Neuron (in vitro differentiated cells): ENCODE measurements at regions not wholly inside any gene's neighbourhood (a gene's known extent, or its start where the extent isn't known, plus 50 kb on each side); places are given as distances from the start of the nearest gene placed in this dataset.

ENCODE experiments used
- H2AFZ ChIP-seq: one replicate; pipeline ENCODE4 v1.6.1; 2013; ENCODE audit warnings: low read depth, mild to moderate bottlenecking, inconsistent platforms, low read length, moderate library complexity
- H3K27me3 ChIP-seq: one replicate; pipeline ENCODE4 v1.6.1; 2013; ENCODE audit warnings: low read length; ENCODE audit not compliant: insufficient read depth
- H3K36me3 ChIP-seq: one replicate; pipeline ENCODE4 v1.6.1; 2013; ENCODE audit warnings: low read length; ENCODE audit not compliant: insufficient read depth
- H3K4me1 ChIP-seq: one replicate; pipeline ENCODE4 v1.6.1; 2013; ENCODE audit warnings: low read length; ENCODE audit not compliant: insufficient read depth
- H3K4me3 ChIP-seq: 2 replicates; pipeline ENCODE4 v1.5.1; 2013; ENCODE audit warnings: mild to moderate bottlenecking, low read length, moderate library complexity
- H3K9me3 ChIP-seq: one replicate; pipeline ENCODE4 v1.6.1; 2013; ENCODE audit warnings: low read length

- Histone ChIP-seq H3K4me1 (peaks cover 47% of the 10 kb centered on the region), H3K36me3 (no peaks in the 10 kb centered on the region), H3K27me3 (no peaks in the 10 kb centered on the region), H3K9me3 (no peaks in the 10 kb centered on the region), H2AFZ (no peak overlapping the region), H3K4me3 (no peak overlapping the region)
Measured at GRCh38 chr13:105278943-105279381, 1256.5 kb downstream of the EFNB2 start.

DNA sequence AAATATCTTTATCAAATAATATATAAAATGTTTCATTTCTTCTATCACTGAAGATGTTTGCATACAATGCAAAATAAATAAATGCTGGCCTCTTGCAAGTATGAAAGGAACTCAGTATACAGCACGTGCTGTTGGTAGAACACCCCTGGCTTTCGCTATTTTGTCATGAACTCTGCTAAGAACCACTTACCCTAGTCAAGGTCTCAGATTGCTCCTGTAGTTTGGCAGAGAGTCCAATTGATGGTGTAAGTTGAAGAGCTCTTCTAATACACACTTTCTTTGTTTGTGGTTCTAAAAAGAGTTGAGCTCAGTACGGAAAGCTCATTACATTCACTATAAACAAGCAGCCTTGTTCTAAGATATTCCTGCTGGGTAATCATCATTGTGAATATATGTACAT is 1258.9 kb downstream of the EFNB2 start:
- Histone ChIP-seq H3K27me3 (no peaks in the 10 kb centered on the region), H3K9me3 (no peaks in the 10 kb centered on the region), H3K4me3 (no peak overlapping the region), H3K4me1 (peaks cover 24% of the 10 kb centered on the region), H3K36me3 (no peaks in the 10 kb centered on the region), H2AFZ (no peak overlapping the region)

DNA sequence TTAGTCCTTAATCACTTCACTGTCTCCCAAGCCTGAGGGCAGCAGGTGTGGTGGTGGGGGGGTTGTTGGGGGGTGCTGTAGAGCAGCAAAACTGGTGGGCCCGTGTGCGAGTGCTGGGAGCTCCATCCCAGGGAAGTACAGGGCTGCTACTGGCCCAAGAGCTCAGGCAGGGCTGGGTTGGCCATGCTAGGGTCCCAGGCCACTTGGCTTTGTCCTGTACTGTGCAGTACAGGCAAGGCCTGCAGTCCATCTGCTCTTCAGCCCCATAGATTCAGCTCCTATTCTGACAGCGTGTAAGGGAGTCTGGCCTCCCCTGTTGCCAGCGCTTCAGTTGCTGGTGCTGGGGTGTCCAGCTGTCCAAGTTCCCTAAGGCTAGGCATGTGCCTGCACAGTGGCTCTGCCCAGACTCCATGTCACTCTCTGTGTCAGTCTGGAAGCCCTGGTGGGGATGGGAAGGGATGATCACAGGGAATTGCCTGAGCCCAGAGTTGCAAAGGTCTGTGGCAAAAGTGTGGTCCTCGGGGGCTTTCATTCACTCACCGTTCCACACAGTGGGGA is 1261.7 kb downstream of the EFNB2 start:
- Histone ChIP-seq H3K36me3 (no peaks in the 10 kb centered on the region), H3K4me3 (no peak overlapping the region), H3K4me1 (peaks cover 3% of the 10 kb centered on the region), H3K9me3 (no peaks in the 10 kb centered on the region), H2AFZ (no peak overlapping the region), H3K27me3 (no peaks in the 10 kb centered on the region)

GRCh38 chr13:105272660-105273631 is 1262.5 kb downstream of the EFNB2 start:
- Histone ChIP-seq H3K4me1 (no peaks in the 10 kb centered on the region), H3K27me3 (no peaks in the 10 kb centered on the region), H3K36me3 (no peaks in the 10 kb centered on the region), H3K9me3 (no peaks in the 10 kb centered on the region), H3K4me3 (no peak overlapping the region), H2AFZ (no peak overlapping the region)

- Histone ChIP-seq H2AFZ (no peak overlapping the region), H3K9me3 (no peaks in the 10 kb centered on the region), H3K27me3 (no peaks in the 10 kb centered on the region), H3K4me1 (no peaks in the 10 kb centered on the region), H3K36me3 (no peaks in the 10 kb centered on the region), H3K4me3 (no peak overlapping the region)
Measured at GRCh38 chr13:105266615-105267014, 1268.8 kb downstream of the EFNB2 start.

DNA sequence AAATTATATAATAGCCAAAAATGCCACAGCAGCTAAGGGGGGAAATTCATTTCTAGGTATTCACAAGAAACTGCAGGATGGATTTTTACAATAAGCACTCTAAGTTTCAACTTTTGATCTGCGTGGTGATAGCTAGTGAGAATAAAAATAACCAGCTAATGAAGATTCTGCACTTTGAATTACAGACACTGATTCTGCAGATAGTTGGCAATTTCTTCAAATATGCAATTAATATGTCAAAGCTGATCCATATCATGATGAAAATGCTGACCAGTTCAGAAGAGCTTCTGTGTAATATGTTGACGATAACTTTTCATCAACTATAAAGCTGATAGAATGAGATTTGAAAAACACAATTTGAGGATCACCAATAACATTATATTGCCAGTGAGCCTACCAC is 1272.9 kb downstream of the EFNB2 start:
- no peaks in the 10 kb centered on the region for H3K9me3 ChIP-seq
- no peak overlapping the region for H2AFZ ChIP-seq
- H3K36me3 ChIP-seq = no peaks in the 10 kb centered on the region
- no peaks in the 10 kb centered on the region for H3K27me3 ChIP-seq
- no peak overlapping the region for H3K4me3 ChIP-seq
- no peaks in the 10 kb centered on the region for H3K4me1 ChIP-seq

GRCh38 chr13:105259426-105259825 is 1276.0 kb downstream of the EFNB2 start:
- Histone ChIP-seq H3K36me3 (no peaks in the 10 kb centered on the region), H3K27me3 (no peaks in the 10 kb centered on the region), H2AFZ (no peak overlapping the region), H3K4me1 (no peaks in the 10 kb centered on the region), H3K4me3 (no peak overlapping the region), H3K9me3 (no peaks in the 10 kb centered on the region)

DNA sequence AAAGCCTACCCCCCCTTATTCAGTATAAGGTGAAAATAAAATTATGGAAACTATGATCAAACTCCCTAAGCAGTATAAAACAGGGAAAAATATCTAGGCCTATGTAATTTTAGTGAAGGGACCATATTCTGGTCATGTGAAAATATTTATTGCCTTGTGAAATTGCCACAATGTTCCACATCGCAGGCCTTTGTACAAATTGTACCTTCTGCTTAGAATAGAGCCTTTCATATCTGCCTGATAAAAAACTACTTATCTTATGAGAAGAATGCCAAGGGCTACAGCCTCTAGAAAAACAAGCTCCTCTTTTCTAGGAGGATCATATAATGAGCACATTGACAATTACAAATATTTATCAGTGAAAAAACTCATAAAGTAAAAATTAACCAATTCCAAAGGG is 1280.0 kb downstream of the EFNB2 start:
- Histone ChIP-seq H2AFZ (no peak overlapping the region), H3K4me3 (no peak overlapping the region), H3K36me3 (no peaks in the 10 kb centered on the region), H3K9me3 (no peaks in the 10 kb centered on the region), H3K27me3 (no peaks in the 10 kb centered on the region), H3K4me1 (no peaks in the 10 kb centered on the region)

DNA sequence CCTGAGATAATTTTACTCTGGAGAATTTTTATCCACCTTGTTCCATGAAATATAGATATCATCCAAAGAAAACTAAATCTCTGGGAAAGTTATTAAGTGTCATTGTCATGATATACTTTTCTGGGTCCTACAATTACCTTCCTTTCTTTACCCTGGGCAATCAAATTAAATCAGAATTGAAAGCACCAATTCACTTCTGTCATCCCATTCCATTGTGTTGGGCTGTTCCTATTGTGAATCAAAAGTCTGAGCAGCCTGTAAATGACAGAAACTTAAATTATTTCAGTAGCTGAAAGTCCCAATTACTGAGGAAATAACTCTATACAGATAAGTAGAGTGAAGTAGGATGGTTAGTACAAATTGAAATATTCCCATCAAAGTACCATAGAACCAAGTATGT is 1284.2 kb downstream of the EFNB2 start:
- Histone ChIP-seq H3K4me3 (no peak overlapping the region), H3K36me3 (no peaks in the 10 kb centered on the region), H3K4me1 (no peaks in the 10 kb centered on the region), H2AFZ (no peak overlapping the region), H3K9me3 (no peaks in the 10 kb centered on the region), H3K27me3 (no peaks in the 10 kb centered on the region)

- no peaks in the 10 kb centered on the region for H3K36me3 ChIP-seq
- no peaks in the 10 kb centered on the region for H3K27me3 ChIP-seq
- no peaks in the 10 kb centered on the region for H3K9me3 ChIP-seq
- H3K4me3 ChIP-seq = no peak overlapping the region
- no peaks in the 10 kb centered on the region for H3K4me1 ChIP-seq
- H2AFZ ChIP-seq = peak overlapping the region; percentile 18
Measured at GRCh38 chr13:105247830-105248229, 1287.6 kb downstream of the EFNB2 start.

GRCh38 chr13:105240371-105240770 is 1295.1 kb downstream of the EFNB2 start:
- no peaks in the 10 kb centered on the region for H3K27me3 ChIP-seq
- H3K4me3 ChIP-seq = no peak overlapping the region
- H3K36me3 ChIP-seq = no peaks in the 10 kb centered on the region
- no peaks in the 10 kb centered on the region for H3K4me1 ChIP-seq
- H2AFZ ChIP-seq = no peak overlapping the region
- H3K9me3 ChIP-seq = no peaks in the 10 kb centered on the region

GRCh38 chr13:105232439-105232838 is 1303.0 kb downstream of the EFNB2 start:
- no peaks in the 10 kb centered on the region for H3K36me3 ChIP-seq
- H3K4me3 ChIP-seq = no peak overlapping the region
- H3K27me3 ChIP-seq = no peaks in the 10 kb centered on the region
- no peak overlapping the region for H2AFZ ChIP-seq
- peaks cover 3% of the 10 kb centered on the region for H3K9me3 ChIP-seq
- H3K4me1 ChIP-seq = no peaks in the 10 kb centered on the region

- H2AFZ ChIP-seq = no peak overlapping the region
- H3K27me3 ChIP-seq = no peaks in the 10 kb centered on the region
- no peaks in the 10 kb centered on the region for H3K4me1 ChIP-seq
- H3K4me3 ChIP-seq = no peak overlapping the region
- H3K9me3 ChIP-seq = peaks cover 4% of the 10 kb centered on the region
- H3K36me3 ChIP-seq = no peaks in the 10 kb centered on the region
Measured at GRCh38 chr13:105232006-105232405, 1303.5 kb downstream of the EFNB2 start.
